ENCODE measurements at regions not wholly inside any gene's neighbourhood (a gene's known extent, or its start where the extent isn't known, plus 50 kb on each side); places are given as distances from the start of the nearest gene placed in this dataset.

GRCh38 chr1:58154256-58154655 is 392.3 kb downstream of the OMA1 start:
- Histone ChIP-seq H3K27me3 (ENCODE audit: control insufficient read depth, insufficient read depth, low read length) (no peaks in the 10 kb centered on the region), H3K36me3 (ENCODE audit: control insufficient read depth, low read depth, low read length) (no peaks in the 10 kb centered on the region), H3K27ac (ENCODE audit: low read length) (no peak overlapping the region), H3K9me3 (ENCODE audit: control insufficient read depth, low read depth, low read length) (no peaks in the 10 kb centered on the region), H3K4me3 (ENCODE audit: low read length) (no peak overlapping the region), H3K4me1 (ENCODE audit: control insufficient read depth, low read depth, low read length) (peaks cover 32% of the 10 kb centered on the region), H3K9ac (ENCODE audit: low read length) (no peak overlapping the region)

GRCh38 chr1:58152697-58153096 is 393.8 kb downstream of the OMA1 start:
- no peak overlapping the region for H3K27ac ChIP-seq (ENCODE audit: low read length)
- H3K27me3 ChIP-seq (ENCODE audit: control insufficient read depth, insufficient read depth, low read length) = no peaks in the 10 kb centered on the region
- no peak overlapping the region for H3K4me3 ChIP-seq (ENCODE audit: low read length)
- H3K36me3 ChIP-seq (ENCODE audit: control insufficient read depth, low read depth, low read length) = no peaks in the 10 kb centered on the region
- peaks cover 18% of the 10 kb centered on the region for H3K4me1 ChIP-seq (ENCODE audit: control insufficient read depth, low read depth, low read length)
- H3K9me3 ChIP-seq (ENCODE audit: control insufficient read depth, low read depth, low read length) = no peaks in the 10 kb centered on the region
- H3K9ac ChIP-seq (ENCODE audit: low read length) = no peak overlapping the region

DNA sequence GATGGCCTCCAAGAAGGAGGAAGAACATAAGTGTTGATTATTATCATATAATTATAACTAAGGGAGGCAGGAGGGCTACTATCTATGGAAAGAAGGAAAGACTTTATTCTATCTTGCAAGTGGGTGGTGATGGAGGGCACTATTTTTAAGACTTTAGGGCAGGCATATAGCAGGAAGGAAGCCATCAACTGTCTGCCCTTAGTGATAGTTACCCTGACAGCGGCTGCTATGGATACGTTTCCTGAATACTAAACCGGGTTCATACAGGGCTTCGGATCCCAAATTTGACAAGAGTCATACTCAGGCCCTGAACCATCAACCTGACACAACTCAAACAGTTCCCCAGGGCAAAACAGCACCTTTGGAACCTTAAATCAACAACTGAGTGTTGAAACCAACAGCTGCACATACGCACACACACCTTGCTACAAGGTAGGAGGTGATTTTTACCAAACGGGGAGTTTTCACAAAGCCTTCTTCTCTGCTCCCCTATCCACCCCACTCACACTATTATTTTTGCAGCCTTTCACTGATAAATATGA is 397.2 kb downstream of the OMA1 start:
- H3K27me3 ChIP-seq (ENCODE audit: control insufficient read depth, insufficient read depth, low read length) = no peaks in the 10 kb centered on the region
- H3K9ac ChIP-seq (ENCODE audit: low read length) = no peak overlapping the region
- H3K4me3 ChIP-seq (ENCODE audit: low read length) = no peak overlapping the region
- no peaks in the 10 kb centered on the region for H3K9me3 ChIP-seq (ENCODE audit: control insufficient read depth, low read depth, low read length)
- no peak overlapping the region for H3K27ac ChIP-seq (ENCODE audit: low read length)
- no peaks in the 10 kb centered on the region for H3K4me1 ChIP-seq (ENCODE audit: control insufficient read depth, low read depth, low read length)
- H3K36me3 ChIP-seq (ENCODE audit: control insufficient read depth, low read depth, low read length) = no peaks in the 10 kb centered on the region

DNA sequence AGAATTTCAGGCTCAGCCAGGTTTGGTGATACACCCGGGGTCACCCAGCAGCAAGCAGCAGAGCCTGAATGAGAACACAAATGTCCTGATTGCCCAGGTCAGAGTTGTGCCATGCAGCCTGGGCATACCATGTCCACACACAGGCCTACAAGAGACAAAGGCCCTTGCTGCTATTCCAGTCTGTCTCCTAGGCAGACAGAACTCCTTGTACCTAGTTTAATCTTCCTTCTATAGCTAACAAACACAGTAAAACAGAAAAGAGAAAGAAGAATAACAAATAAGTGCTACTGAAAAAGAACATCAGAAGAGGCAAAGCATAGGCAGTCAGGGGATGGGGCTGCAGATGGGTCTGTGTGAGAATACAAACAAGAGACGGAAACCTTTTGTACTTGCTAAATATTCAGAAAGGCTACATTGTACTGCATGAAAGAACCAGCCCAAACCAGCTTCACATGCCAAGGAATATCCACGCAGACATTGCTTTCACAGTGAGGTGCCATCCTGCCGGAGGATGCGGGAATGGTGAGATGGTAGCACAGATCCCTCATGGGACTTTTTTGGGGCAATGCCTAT is 401.7 kb downstream of the OMA1 start:
- Histone ChIP-seq H3K4me1 (ENCODE audit: control insufficient read depth, low read depth, low read length) (no peaks in the 10 kb centered on the region), H3K9ac (ENCODE audit: low read length) (no peak overlapping the region), H3K27me3 (ENCODE audit: control insufficient read depth, insufficient read depth, low read length) (no peaks in the 10 kb centered on the region), H3K9me3 (ENCODE audit: control insufficient read depth, low read depth, low read length) (no peaks in the 10 kb centered on the region), H3K27ac (ENCODE audit: low read length) (no peak overlapping the region), H3K4me3 (ENCODE audit: low read length) (no peak overlapping the region), H3K36me3 (ENCODE audit: control insufficient read depth, low read depth, low read length) (no peaks in the 10 kb centered on the region)

DNA sequence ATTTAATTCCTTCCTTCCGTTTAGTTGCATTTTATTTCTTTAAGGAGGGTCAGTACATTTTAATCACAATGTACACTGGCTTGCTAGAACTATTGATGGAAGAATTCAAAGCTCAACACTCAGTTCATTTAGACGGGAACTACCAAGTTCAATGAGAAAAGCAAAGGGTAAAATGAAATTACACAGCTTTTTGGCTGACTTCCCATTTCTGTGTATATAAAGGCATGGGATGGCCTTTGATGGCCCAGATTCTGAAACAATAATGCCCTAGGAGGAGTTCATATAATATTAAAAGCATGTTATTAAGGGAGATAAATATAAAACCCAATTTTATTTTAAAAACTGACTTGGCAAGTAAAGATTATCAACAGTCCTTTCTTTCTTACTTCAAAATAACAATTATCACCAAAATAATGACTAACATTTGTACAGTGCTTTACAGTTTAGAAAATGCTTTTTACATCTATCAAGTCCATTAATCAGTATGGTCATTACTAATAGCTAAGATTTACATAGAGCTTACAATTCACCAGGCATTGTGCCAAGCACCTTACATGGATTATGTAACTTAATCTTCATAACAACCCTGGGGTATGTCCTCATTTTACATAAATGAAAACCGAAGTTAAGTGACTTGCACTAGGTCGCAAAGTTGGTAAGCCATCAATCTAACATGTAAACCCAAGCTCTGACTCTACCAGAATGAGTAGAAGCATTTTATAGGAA is 402.4 kb downstream of the OMA1 start:
- no peak overlapping the region for H3K9ac ChIP-seq (ENCODE audit: low read length)
- no peaks in the 10 kb centered on the region for H3K27me3 ChIP-seq (ENCODE audit: control insufficient read depth, insufficient read depth, low read length)
- H3K4me1 ChIP-seq (ENCODE audit: control insufficient read depth, low read depth, low read length) = no peaks in the 10 kb centered on the region
- no peaks in the 10 kb centered on the region for H3K9me3 ChIP-seq (ENCODE audit: control insufficient read depth, low read depth, low read length)
- no peak overlapping the region for H3K27ac ChIP-seq (ENCODE audit: low read length)
- H3K36me3 ChIP-seq (ENCODE audit: control insufficient read depth, low read depth, low read length) = no peaks in the 10 kb centered on the region
- no peak overlapping the region for H3K4me3 ChIP-seq (ENCODE audit: low read length)

GRCh38 chr1:58136387-58136786 is 410.1 kb downstream of the OMA1 start:
- Histone ChIP-seq H3K36me3 (ENCODE audit: control insufficient read depth, low read depth, low read length) (no peaks in the 10 kb centered on the region), H3K9ac (ENCODE audit: low read length) (no peak overlapping the region), H3K4me3 (ENCODE audit: low read length) (no peak overlapping the region), H3K9me3 (ENCODE audit: control insufficient read depth, low read depth, low read length) (no peaks in the 10 kb centered on the region), H3K27ac (ENCODE audit: low read length) (no peak overlapping the region), H3K4me1 (ENCODE audit: control insufficient read depth, low read depth, low read length) (peaks cover 6% of the 10 kb centered on the region), H3K27me3 (ENCODE audit: control insufficient read depth, insufficient read depth, low read length) (no peaks in the 10 kb centered on the region)

GRCh38 chr1:58135821-58136321 is 410.7 kb downstream of the OMA1 start:
- H3K27me3 ChIP-seq (ENCODE audit: control insufficient read depth, insufficient read depth, low read length) = no peaks in the 10 kb centered on the region
- no peak overlapping the region for H3K4me3 ChIP-seq (ENCODE audit: low read length)
- no peaks in the 10 kb centered on the region for H3K36me3 ChIP-seq (ENCODE audit: control insufficient read depth, low read depth, low read length)
- no peak overlapping the region for H3K9ac ChIP-seq (ENCODE audit: low read length)
- no peak overlapping the region for H3K27ac ChIP-seq (ENCODE audit: low read length)
- peaks cover 6% of the 10 kb centered on the region for H3K4me1 ChIP-seq (ENCODE audit: control insufficient read depth, low read depth, low read length)
- no peaks in the 10 kb centered on the region for H3K9me3 ChIP-seq (ENCODE audit: control insufficient read depth, low read depth, low read length)

DNA sequence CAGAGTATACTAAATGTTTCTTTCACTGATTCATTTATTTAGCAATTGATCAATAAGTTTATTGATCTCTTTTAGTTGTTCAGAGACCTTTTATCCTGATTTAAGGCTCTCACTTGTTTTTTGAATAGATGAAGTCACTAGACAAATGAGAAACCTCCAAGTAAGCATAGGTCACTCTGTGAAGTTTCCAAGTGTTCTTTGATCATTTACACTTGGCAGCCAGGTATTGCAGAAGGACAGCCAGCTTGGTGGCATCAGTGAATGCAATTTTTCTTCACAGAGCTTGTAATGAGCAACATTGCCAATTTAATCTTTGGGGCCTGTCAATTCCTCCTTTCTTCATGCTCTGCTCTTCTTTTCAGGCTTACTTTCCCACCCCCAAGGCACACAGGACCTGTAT is 413.0 kb downstream of the OMA1 start:
- Histone ChIP-seq H3K27ac (ENCODE audit: low read length) (no peak overlapping the region), H3K27me3 (ENCODE audit: control insufficient read depth, insufficient read depth, low read length) (no peaks in the 10 kb centered on the region), H3K36me3 (ENCODE audit: control insufficient read depth, low read depth, low read length) (no peaks in the 10 kb centered on the region), H3K9me3 (ENCODE audit: control insufficient read depth, low read depth, low read length) (no peaks in the 10 kb centered on the region), H3K4me1 (ENCODE audit: control insufficient read depth, low read depth, low read length) (peaks cover 6% of the 10 kb centered on the region), H3K9ac (ENCODE audit: low read length) (no peak overlapping the region), H3K4me3 (ENCODE audit: low read length) (no peak overlapping the region)

- Histone ChIP-seq H3K27ac (ENCODE audit: low read length) (no peak overlapping the region), H3K9me3 (ENCODE audit: control insufficient read depth, low read depth, low read length) (no peaks in the 10 kb centered on the region), H3K9ac (ENCODE audit: low read length) (no peak overlapping the region), H3K36me3 (ENCODE audit: control insufficient read depth, low read depth, low read length) (no peaks in the 10 kb centered on the region), H3K27me3 (ENCODE audit: control insufficient read depth, insufficient read depth, low read length) (no peaks in the 10 kb centered on the region), H3K4me1 (ENCODE audit: control insufficient read depth, low read depth, low read length) (no peaks in the 10 kb centered on the region), H3K4me3 (ENCODE audit: low read length) (no peak overlapping the region)
Observed at GRCh38 chr1:58123051-58123450, 423.5 kb downstream of the OMA1 start.

- Histone ChIP-seq H3K27ac (ENCODE audit: low read length) (no peak overlapping the region), H3K27me3 (ENCODE audit: control insufficient read depth, insufficient read depth, low read length) (no peaks in the 10 kb centered on the region), H3K9me3 (ENCODE audit: control insufficient read depth, low read depth, low read length) (peaks cover 13% of the 10 kb centered on the region), H3K4me1 (ENCODE audit: control insufficient read depth, low read depth, low read length) (no peaks in the 10 kb centered on the region), H3K4me3 (ENCODE audit: low read length) (no peak overlapping the region), H3K36me3 (ENCODE audit: control insufficient read depth, low read depth, low read length) (no peaks in the 10 kb centered on the region), H3K9ac (ENCODE audit: low read length) (no peak overlapping the region)
Observed at GRCh38 chr1:58119971-58120370, 426.6 kb downstream of the OMA1 start.

DNA sequence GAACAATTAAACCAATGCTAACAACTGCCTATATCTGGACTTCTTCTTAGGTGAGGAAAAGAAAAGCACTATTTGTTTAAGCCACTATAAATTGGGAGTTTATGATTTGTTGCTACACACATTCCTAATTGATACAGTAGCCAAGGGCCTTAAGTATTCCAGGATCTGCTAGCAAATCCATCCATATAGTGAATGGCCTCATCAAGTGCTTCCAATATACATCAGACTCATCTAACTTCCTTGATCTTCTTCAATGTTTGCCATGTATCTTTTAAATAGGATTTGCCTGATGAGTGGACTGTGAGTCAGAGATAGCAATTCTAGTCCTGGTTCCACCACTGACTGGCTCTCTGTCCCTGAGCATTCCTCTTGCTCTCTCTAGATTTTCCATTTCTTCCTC is 430.2 kb downstream of the OMA1 start:
- no peak overlapping the region for H3K27ac ChIP-seq (ENCODE audit: low read length)
- no peak overlapping the region for H3K9ac ChIP-seq (ENCODE audit: low read length)
- no peak overlapping the region for H3K4me3 ChIP-seq (ENCODE audit: low read length)
- H3K36me3 ChIP-seq (ENCODE audit: control insufficient read depth, low read depth, low read length) = no peaks in the 10 kb centered on the region
- no peaks in the 10 kb centered on the region for H3K27me3 ChIP-seq (ENCODE audit: control insufficient read depth, insufficient read depth, low read length)
- peaks cover 13% of the 10 kb centered on the region for H3K9me3 ChIP-seq (ENCODE audit: control insufficient read depth, low read depth, low read length)
- H3K4me1 ChIP-seq (ENCODE audit: control insufficient read depth, low read depth, low read length) = no peaks in the 10 kb centered on the region
